Endothelial cell (in vitro differentiated cells): ENCODE measurements at regions not wholly inside any gene's neighbourhood (a gene's known extent, or its start where the extent isn't known, plus 50 kb on each side); places are given as distances from the start of the nearest gene placed in this dataset.

Experiments
- DNase-seq: peaks from one replicate; pipeline ENCODE4 v3.0.0; 2021; ENCODE audit warnings: low spot score
- H3K27ac Mint-ChIP-seq: one replicate; pipeline ENCODE4 v1.8.0; 2021; ENCODE audit warnings: mixed read lengths, inconsistent platforms; ENCODE audit not compliant: unreplicated experiment
- H3K27me3 Mint-ChIP-seq: one replicate; pipeline ENCODE4 v1.8.0; 2021; ENCODE audit warnings: mild to moderate bottlenecking, moderate library complexity, mixed read lengths, inconsistent platforms; ENCODE audit not compliant: unreplicated experiment
- H3K36me3 Mint-ChIP-seq: one replicate; pipeline ENCODE4 v1.8.0; 2021; ENCODE audit warnings: mild to moderate bottlenecking, low read depth, mixed read lengths, inconsistent platforms; ENCODE audit not compliant: unreplicated experiment
- H3K4me1 Mint-ChIP-seq: one replicate; pipeline ENCODE4 v1.8.0; 2021; ENCODE audit warnings: mild to moderate bottlenecking, mixed read lengths, inconsistent platforms; ENCODE audit not compliant: unreplicated experiment
- H3K4me3 Mint-ChIP-seq: one replicate; pipeline ENCODE4 v1.8.0; 2021; ENCODE audit warnings: mild to moderate bottlenecking, mixed read lengths, inconsistent platforms; ENCODE audit not compliant: unreplicated experiment
- H3K9me3 Mint-ChIP-seq: one replicate; pipeline ENCODE4 v1.8.0; 2021; ENCODE audit warnings: mixed read lengths, inconsistent platforms; ENCODE audit not compliant: unreplicated experiment
- CTCF ChIP-seq: fragments of 200-600 bp; sonication (generic); IDR thresholded peaks from one replicate; pipeline ENCODE4 v1.5.0; 2021; ENCODE audit warnings: antibody characterized with exemption; ENCODE audit not compliant: unreplicated experiment

- DNase-seq = no peak
- Mint-ChIP-seq H3K27ac (no peak overlapping the region), H3K9me3 (no peaks in the 10 kb centered on the region), H3K4me1 (no peaks in the 10 kb centered on the region), H3K36me3 (no peaks in the 10 kb centered on the region), H3K27me3 (peaks cover 1% of the 10 kb centered on the region), H3K4me3 (no peak overlapping the region)
- TF ChIP-seq CTCF = no peak
These were observed 188.1 kb downstream of the IPO8 start for GRCh38 chr12:30507576-30507975.

DNA sequence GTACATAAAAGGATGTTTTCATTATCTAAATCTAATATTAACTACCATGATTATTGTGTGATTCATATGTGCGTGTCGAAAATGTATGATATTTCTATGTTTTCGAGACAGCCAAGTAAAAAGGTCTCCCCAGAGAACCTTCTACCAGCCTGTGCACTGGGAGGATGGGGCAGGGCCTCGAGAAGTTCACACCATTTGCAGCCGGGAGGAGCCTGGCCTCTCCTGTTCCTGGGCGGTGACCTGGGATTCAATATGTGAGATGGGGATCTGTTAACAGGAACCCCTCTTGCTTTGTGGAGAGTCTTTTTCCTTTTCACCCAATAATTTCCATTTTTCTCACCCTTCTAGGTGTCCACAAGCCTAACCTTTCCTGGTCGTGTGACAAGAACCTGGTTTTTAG lies 189.3 kb downstream of the IPO8 start:
- no peaks in the 10 kb centered on the region for H3K9me3 Mint-ChIP-seq
- H3K4me1 Mint-ChIP-seq = no peaks in the 10 kb centered on the region
- H3K27ac Mint-ChIP-seq = no peak overlapping the region
- DNase-seq = no peak
- H3K36me3 Mint-ChIP-seq = no peaks in the 10 kb centered on the region
- no peak overlapping the region for H3K4me3 Mint-ChIP-seq
- no peak for TF ChIP-seq CTCF
- H3K27me3 Mint-ChIP-seq = peaks cover 1% of the 10 kb centered on the region

- Mint-ChIP-seq H3K4me3 (no peak overlapping the region), H3K36me3 (no peaks in the 10 kb centered on the region), H3K27me3 (peaks cover 3% of the 10 kb centered on the region), H3K9me3 (no peaks in the 10 kb centered on the region), H3K4me1 (no peaks in the 10 kb centered on the region), H3K27ac (no peak overlapping the region)
- no peak for TF ChIP-seq CTCF
- DNase-seq = no peak
These were observed 194.0 kb downstream of the IPO8 start for GRCh38 chr12:30501718-30502117.

DNA sequence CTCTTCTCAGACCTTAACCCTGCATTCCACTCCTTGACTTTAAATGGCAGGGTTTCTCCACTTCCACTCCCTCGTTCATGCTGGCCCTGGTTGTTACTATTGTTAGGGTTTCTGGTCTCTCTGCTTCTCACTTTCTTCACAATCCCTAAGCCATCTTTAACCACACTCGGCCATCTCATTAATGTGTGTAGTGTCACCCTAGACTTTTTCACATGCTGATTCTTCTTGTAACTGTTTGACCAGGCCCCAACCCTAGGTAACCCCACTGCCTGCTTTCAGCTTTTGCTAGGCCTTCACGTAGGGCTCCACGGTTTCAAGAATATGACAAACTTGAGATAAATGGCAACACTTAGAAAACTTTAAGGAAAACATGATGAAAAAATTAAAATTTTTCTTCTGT lies 195.1 kb downstream of the IPO8 start:
- peaks cover 3% of the 10 kb centered on the region for H3K27me3 Mint-ChIP-seq
- no peak for TF ChIP-seq CTCF
- H3K27ac Mint-ChIP-seq = no peak overlapping the region
- DNase-seq = no peak
- no peaks in the 10 kb centered on the region for H3K4me1 Mint-ChIP-seq
- H3K36me3 Mint-ChIP-seq = no peaks in the 10 kb centered on the region
- no peaks in the 10 kb centered on the region for H3K9me3 Mint-ChIP-seq
- H3K4me3 Mint-ChIP-seq = no peak overlapping the region

- Mint-ChIP-seq H3K9me3 (no peaks in the 10 kb centered on the region), H3K4me1 (no peaks in the 10 kb centered on the region), H3K27ac (no peak overlapping the region), H3K4me3 (no peak overlapping the region), H3K36me3 (no peaks in the 10 kb centered on the region), H3K27me3 (no peaks in the 10 kb centered on the region)
- DNase-seq = no peak
- TF ChIP-seq CTCF = no peak
These were observed 210.3 kb downstream of the IPO8 start for GRCh38 chr12:30485230-30485890.
